Keratinocyte (primary cell): ENCODE measurements at regions not wholly inside any gene's neighbourhood (a gene's known extent, or its start where the extent isn't known, plus 50 kb on each side); places are given as distances from the start of the nearest gene placed in this dataset.

Experiments
- EZH2 ChIP-seq: IDR thresholded peaks from one replicate; pipeline ENCODE4 v1.6.1; 2012; ENCODE audit warnings: inconsistent platforms, mild to moderate bottlenecking, low read length, moderate library complexity
- TF ChIP-seq, protein P1 (sequence below), 3 experiments: IDR thresholded peaks in 1 of 3; conservative IDR thresholded peaks in 1 of 3; optimal IDR thresholded peaks in 1 of 3; 2 replicates in 2 of 3; 3 replicates in 1 of 3; pipeline versions ENCODE3 to v1.5.1; 2011; ENCODE audit warnings: low read length in 3 of 3, mild to moderate bottlenecking in 3 of 3, moderate library complexity in 2 of 3, control low read depth in 1 of 3, inconsistent platforms in 1 of 3; ENCODE audit not compliant: insufficient read depth in 2 of 3; ENCODE audit errors: extremely low read depth in 1 of 3

GRCh38 chr10:64458306-64458705 is 937.1 kb downstream of the REEP3 start:
- TF ChIP-seq, protein P1, sequence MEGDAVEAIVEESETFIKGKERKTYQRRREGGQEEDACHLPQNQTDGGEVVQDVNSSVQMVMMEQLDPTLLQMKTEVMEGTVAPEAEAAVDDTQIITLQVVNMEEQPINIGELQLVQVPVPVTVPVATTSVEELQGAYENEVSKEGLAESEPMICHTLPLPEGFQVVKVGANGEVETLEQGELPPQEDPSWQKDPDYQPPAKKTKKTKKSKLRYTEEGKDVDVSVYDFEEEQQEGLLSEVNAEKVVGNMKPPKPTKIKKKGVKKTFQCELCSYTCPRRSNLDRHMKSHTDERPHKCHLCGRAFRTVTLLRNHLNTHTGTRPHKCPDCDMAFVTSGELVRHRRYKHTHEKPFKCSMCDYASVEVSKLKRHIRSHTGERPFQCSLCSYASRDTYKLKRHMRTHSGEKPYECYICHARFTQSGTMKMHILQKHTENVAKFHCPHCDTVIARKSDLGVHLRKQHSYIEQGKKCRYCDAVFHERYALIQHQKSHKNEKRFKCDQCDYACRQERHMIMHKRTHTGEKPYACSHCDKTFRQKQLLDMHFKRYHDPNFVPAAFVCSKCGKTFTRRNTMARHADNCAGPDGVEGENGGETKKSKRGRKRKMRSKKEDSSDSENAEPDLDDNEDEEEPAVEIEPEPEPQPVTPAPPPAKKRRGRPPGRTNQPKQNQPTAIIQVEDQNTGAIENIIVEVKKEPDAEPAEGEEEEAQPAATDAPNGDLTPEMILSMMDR (optimal IDR thresholded peaks at IDR 0.05 in 1 of 3, IDR thresholded peaks at IDR 0.05 in 1 of 3, conservative IDR thresholded peaks at IDR 0.05 in 1 of 3; ENCODE audit: extremely low read depth in 1 of 3, insufficient read depth in 2 of 3, low read length in 3 of 3): no peak
- no peak for TF ChIP-seq EZH2
